ENCODE measurements at regions not wholly inside any gene's neighbourhood (a gene's known extent, or its start where the extent isn't known, plus 50 kb on each side); places are given as distances from the start of the nearest gene placed in this dataset.

GRCh38 chr1:214823311-214824117, 220.5 kb downstream of the CENPF start:
- no peak for DNase-seq

- no peak for DNase-seq
Observed at GRCh38 chr1:214824763-214825162, 221.8 kb downstream of the CENPF start.

GRCh38 chr1:214826619-214827018, 223.6 kb downstream of the CENPF start:
- no peak for DNase-seq

- no peak for DNase-seq
Observed at GRCh38 chr1:214827883-214828282, 224.9 kb downstream of the CENPF start.

- no peak for DNase-seq
Observed at GRCh38 chr1:214830941-214831340, 227.9 kb downstream of the CENPF start.

GRCh38 chr1:214831956-214832355, 229.0 kb downstream of the CENPF start:
- DNase-seq: no peak

- no peak for DNase-seq
Observed at GRCh38 chr1:214833178-214833756, 230.3 kb downstream of the CENPF start.

GRCh38 chr1:214837376-214837775, 234.4 kb downstream of the CENPF start:
- no peak for DNase-seq

- DNase-seq: no peak
Observed at GRCh38 chr1:214838351-214838750, 235.4 kb downstream of the CENPF start.

GRCh38 chr1:214840356-214840755, 237.4 kb downstream of the CENPF start:
- DNase-seq: no peak

- DNase-seq: no peak
Observed at GRCh38 chr1:214842856-214843255, 239.7 kb upstream of the KCNK2 start.

- DNase-seq: no peak
Observed at GRCh38 chr1:214843281-214843680, 239.3 kb upstream of the KCNK2 start.

- DNase-seq: no peak
Observed at GRCh38 chr1:214844319-214844718, 238.2 kb upstream of the KCNK2 start.

- no peak for DNase-seq
Observed at GRCh38 chr1:214846276-214846675, 236.3 kb upstream of the KCNK2 start.

GRCh38 chr1:214847071-214847810, 235.3 kb upstream of the KCNK2 start:
- no peak for DNase-seq

- DNase-seq: no peak
Observed at GRCh38 chr1:214848101-214848500, 234.4 kb upstream of the KCNK2 start.

GRCh38 chr1:214850432-214851050, 232.0 kb upstream of the KCNK2 start:
- no peak for DNase-seq

GRCh38 chr1:214853340-214853739, 229.2 kb upstream of the KCNK2 start:
- no peak for DNase-seq

GRCh38 chr1:214854126-214854875, 228.2 kb upstream of the KCNK2 start:
- no peak for DNase-seq

GRCh38 chr1:214856843-214857242, 225.7 kb upstream of the KCNK2 start:
- DNase-seq: no peak

- no peak for DNase-seq
Observed at GRCh38 chr1:214857716-214858115, 224.8 kb upstream of the KCNK2 start.
